Naive B cell (primary cell): ENCODE measurements at regions not wholly inside any gene's neighbourhood (a gene's known extent, or its start where the extent isn't known, plus 50 kb on each side); places are given as distances from the start of the nearest gene placed in this dataset.
A peak's percentile ranks its signal among the peaks of the same experiment; 100 is the strongest.

Source experiments
- ATAC-seq, 2 donors: fragments of 150-1000 bp; cut with Tn5 transposase; 2 replicates each; pipeline ENCODE4 v1.10.0; 2021; ENCODE audit warnings: low read depth in 2 of 2, mild to moderate bottlenecking in 2 of 2, moderate library complexity in 2 of 2
- DNase-seq: peaks from one replicate; pipeline ENCODE4 v3.0.0; 2022
- H3K27ac Mint-ChIP-seq, 6 donors: one replicate each; pipeline ENCODE4 v1.8.0; 2020 to 2022; ENCODE audit warnings: mild to moderate bottlenecking in 6 of 6, mixed read lengths in 6 of 6, moderate library complexity in 5 of 6, inconsistent platforms in 2 of 6
- H3K27me3 Mint-ChIP-seq, 3 donors: one replicate each; pipeline ENCODE4 v1.8.0; 2021 to 2022; ENCODE audit warnings: mixed read lengths in 3 of 3, mild to moderate bottlenecking in 1 of 3
- H3K36me3 Mint-ChIP-seq, 2 donors: one replicate each; pipeline ENCODE4 v1.8.0; 2020 to 2022; ENCODE audit warnings: mixed read lengths in 2 of 2, inconsistent platforms in 1 of 2, mild to moderate bottlenecking in 1 of 2
- H3K4me1 Mint-ChIP-seq, 3 donors: one replicate each; pipeline ENCODE4 v1.8.0; 2020 to 2022; ENCODE audit warnings: mixed read lengths in 3 of 3, inconsistent platforms in 1 of 3, mild to moderate bottlenecking in 1 of 3, moderate library complexity in 1 of 3
- H3K4me3 Mint-ChIP-seq, 8 donors: one replicate each; pipeline ENCODE4 v1.8.0; 2020 to 2022; ENCODE audit warnings: mild to moderate bottlenecking in 8 of 8, mixed read lengths in 8 of 8, moderate library complexity in 8 of 8, inconsistent platforms in 2 of 8
- H3K9me3 Mint-ChIP-seq, 7 donors: one replicate each; pipeline ENCODE4 v1.8.0; 2020 to 2022; ENCODE audit warnings: mixed read lengths in 7 of 7, mild to moderate bottlenecking in 5 of 7, inconsistent platforms in 2 of 7, moderate library complexity in 1 of 7

DNA sequence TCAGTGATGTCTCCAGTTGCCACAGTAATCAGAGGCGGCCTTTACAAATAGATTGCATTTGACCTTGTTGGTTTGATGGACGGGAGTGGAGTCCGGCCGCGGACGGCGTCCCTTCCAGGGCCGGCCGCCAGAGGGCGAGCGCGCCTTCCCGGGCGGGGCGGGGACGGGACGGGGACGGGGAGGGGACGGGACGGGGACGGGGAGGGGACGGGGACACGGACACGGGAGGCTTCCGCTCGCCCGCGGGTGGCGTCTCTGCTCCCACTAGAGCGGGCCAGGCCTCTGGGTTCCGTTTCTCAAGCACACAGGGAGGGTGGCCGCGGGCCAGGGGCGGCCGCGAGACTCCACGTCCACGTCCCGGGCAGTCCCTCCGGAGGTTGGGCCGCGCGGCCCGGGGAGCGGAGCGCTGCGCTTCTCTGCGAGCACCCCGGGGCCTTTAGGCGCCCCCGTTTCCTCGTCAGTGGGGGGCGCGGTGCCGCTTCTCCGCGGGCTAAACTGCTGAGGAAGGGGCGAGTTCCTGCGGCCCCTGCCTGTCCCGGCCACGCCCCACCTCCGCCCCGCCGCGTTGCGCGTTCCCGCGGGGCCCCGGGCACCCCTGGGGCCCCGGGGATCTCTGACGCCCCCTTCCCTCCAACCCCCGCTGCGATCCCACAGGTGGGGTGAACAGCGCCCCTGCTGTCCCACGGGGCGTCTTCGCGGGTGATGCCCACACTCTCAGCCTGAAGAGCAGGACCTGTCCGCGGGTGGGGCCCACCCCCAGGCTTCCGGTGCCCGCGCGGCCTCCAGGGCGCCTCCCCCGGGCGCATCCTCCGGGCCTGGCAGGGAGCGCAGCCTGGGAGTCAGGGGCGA lies 84.2 kb upstream of the MKI67 start:
- Mint-ChIP-seq H3K36me3 (no peaks in the 10 kb centered on the region), H3K9me3 (peaks cover 0 to 4% (median 0%) of the 10 kb centered on the region in 7 donors), H3K27me3 (peaks cover 5 to 15% (median 6%) of the 10 kb centered on the region in 3 donors), H3K4me1 (peaks cover 10 to 15% (median 12%) of the 10 kb centered on the region in 3 donors), H3K27ac (peak overlapping the region in 3 of 6 donors; percentile 34 to 77 (median 69)), H3K4me3 (peak overlapping the region; percentile 73 to 85 (median 81))
- peak; percentile 61 for ATAC-seq
- DNase-seq, result peak; percentile 60

DNA sequence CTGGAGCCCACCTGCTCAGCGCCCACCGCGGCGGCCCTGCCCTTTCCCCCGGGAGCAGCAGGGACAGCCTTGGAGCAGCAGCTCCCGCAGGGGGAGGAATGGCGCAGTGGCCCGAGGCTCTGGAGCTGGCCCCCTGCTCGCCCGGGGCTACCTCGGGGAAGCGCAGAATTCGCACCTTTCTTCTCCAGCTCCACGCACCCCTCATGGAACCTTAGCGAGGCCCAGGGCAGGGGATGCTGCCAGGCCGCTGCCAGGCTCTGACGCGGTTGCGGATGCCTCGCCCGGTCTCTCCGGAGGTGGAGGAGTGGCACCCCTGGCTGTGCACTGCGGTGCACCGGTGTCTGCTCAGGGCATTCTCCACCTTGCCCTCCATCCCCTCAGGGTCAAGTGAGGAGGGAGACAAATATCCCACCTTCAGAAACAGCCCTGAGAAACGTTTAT lies 84.9 kb upstream of the MKI67 start:
- peaks cover 0 to 4% (median 0%) of the 10 kb centered on the region in 7 donors for H3K9me3 Mint-ChIP-seq
- H3K4me3 Mint-ChIP-seq, result peak overlapping the region in 6 of 8 donors; percentile 74 to 94 (median 85)
- H3K36me3 Mint-ChIP-seq, result no peaks in the 10 kb centered on the region
- H3K27ac Mint-ChIP-seq, result peak overlapping the region in 3 of 6 donors; percentile 53 to 92 (median 65)
- peaks cover 5 to 21% (median 10%) of the 10 kb centered on the region in 3 donors for H3K27me3 Mint-ChIP-seq
- ATAC-seq (no peak), DNase-seq (no peak)
- H3K4me1 Mint-ChIP-seq, result peaks cover 10 to 15% (median 12%) of the 10 kb centered on the region in 3 donors

DNA sequence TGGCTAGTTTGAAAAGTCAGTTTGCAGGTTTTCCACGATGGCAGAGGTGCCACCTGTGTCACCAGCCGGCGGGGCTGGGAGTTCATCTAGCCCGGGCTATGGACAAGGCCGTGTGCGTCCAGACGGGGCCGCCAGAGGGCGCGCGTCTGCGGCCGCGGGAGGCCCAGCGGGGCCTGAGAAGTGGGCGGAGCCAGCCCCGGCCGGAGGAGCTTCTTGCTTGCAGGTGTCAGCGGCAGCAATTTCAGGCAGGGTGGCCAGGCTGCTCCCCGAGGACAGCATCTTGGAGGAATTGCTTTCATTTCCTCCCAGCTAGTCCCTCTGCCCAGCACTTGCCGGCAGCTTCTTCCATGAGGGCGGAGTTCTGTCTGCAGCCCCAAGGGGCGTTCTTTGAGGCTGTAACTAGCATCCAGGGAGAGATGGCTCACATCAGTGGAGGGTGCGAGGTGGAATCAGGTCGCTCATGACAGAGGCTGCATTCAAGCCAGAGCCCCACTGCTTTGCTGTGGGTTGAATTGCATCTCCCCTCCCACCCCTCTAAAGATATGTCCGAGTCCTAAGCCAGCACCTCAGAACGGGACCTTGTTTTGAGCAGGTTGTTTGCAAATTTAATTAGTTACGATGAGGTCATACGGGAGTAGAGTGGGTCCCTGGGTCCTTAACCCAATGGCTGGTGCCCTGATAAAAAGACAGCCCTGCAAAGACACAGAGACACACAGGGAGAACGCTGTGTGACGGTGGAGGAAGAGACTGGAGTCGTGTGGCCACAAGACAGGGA lies 85.9 kb upstream of the MKI67 start:
- peaks cover 10 to 15% (median 12%) of the 10 kb centered on the region in 3 donors for H3K4me1 Mint-ChIP-seq
- peaks cover 0 to 4% (median 0%) of the 10 kb centered on the region in 7 donors for H3K9me3 Mint-ChIP-seq
- H3K27ac Mint-ChIP-seq, result peak overlapping the region in 3 of 6 donors; percentile 70 to 92 (median 84)

DNA sequence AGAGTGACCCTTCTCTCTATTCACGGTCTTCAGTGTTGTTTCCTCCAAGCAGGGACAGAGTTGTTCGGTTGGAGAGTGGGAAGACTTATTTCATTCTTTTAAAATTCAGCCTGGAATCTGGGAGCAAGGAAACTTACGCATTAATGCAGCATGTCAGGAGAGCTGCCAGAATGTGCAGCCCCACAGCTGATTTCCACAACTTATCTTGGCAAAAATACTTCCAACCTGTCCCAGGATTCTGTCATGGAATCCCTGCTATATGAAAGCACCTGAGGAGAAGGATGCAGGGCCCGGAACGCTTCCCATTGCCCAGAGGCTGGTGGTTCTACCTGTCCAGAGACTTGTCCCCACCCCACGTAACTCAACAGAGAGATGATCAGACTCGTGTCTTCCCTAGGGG lies 86.9 kb upstream of the MKI67 start:
- DNase-seq (no peak), ATAC-seq (no peak)
- Mint-ChIP-seq H3K27me3 (peaks cover 5 to 12% (median 5%) of the 10 kb centered on the region in 3 donors), H3K4me3 (peak overlapping the region in 1 of 8 donors; percentile 29), H3K36me3 (no peaks in the 10 kb centered on the region), H3K9me3 (peaks cover 0 to 4% (median 0%) of the 10 kb centered on the region in 7 donors), H3K4me1 (peaks cover 10 to 15% (median 12%) of the 10 kb centered on the region in 3 donors), H3K27ac (peak overlapping the region in 1 of 6 donors; percentile 24)

More for the DNA sequence above, 85.9 kb upstream of the MKI67 start:
- H3K4me3 Mint-ChIP-seq, result peak overlapping the region; percentile 74 to 94 (median 88)
- no peaks in the 10 kb centered on the region for H3K36me3 Mint-ChIP-seq
- ATAC-seq (peak; percentile 76 to 78), DNase-seq (peak; percentile 82)
- peaks cover 5 to 14% (median 5%) of the 10 kb centered on the region in 3 donors for H3K27me3 Mint-ChIP-seq

DNA sequence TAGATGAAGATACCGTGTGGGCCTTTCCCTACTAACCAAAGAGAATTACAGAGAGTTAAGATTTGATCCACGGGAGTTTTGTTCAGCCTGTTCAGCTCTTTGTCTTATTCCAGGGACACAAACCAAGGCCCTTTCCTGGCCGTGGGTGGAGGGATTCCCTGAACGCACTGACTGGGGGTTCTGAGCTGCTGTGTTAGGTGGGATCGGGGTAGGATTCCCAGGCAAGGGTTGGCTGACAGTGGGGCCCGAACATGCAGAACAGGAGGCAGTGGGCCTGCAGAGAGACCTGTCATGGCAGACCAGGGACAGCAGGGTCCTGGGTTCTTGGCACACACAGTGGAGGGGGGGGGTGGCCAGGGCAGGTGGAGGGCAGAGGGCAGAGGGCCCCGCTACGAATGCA lies 89.5 kb upstream of the MKI67 start:
- Mint-ChIP-seq H3K27me3 (peaks cover 5 to 12% (median 5%) of the 10 kb centered on the region in 3 donors), H3K36me3 (no peaks in the 10 kb centered on the region), H3K4me3 (peak overlapping the region in 1 of 8 donors; percentile 10), H3K4me1 (peaks cover 10 to 12% (median 10%) of the 10 kb centered on the region in 3 donors), H3K9me3 (peaks cover 0 to 4% (median 0%) of the 10 kb centered on the region in 7 donors), H3K27ac (peak overlapping the region in 1 of 6 donors; percentile 32)
- ATAC-seq (no peak), DNase-seq (no peak)

DNA sequence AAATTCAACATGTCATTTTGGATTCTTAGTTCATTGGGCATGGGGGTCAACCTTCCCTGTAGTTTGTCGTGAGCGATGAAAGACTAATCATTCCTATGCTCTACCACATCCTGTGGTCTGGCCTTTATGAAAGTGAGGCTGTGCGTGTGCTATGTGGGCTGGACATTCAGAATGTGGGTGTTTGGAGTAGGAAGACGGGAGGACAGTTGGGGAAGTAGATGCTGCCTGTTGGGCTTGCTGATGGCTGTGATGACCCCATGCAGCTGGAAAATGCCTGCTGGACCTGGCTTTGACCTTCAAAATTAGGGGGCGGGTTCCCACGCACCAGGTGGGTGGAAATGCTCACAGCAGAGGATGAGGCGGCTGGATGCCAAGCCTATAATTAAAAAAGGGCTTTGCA lies 90.9 kb upstream of the MKI67 start:
- DNase-seq (no peak), ATAC-seq (no peak)
- no peaks in the 10 kb centered on the region for H3K9me3 Mint-ChIP-seq

DNA sequence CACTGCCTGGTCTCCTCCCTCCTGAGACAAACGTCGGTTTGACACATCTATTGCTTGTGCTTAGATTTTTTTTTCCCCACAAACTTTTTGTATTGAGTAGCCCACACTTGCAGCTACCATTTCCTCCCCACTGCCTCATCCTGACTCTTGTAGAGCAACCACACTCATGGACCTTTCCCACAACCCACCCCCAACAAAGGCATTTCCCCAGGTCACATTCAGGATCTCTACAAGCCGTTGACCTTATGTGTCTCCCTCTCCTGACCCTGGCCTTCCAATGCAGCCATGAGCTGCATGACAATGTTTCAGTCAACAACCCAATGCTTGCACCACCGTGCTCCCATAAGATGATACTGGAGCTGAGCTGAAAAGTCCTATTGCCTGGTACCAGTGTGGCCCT lies 91.9 kb upstream of the MKI67 start:
- Mint-ChIP-seq H3K27me3 (peaks cover 5 to 25% (median 5%) of the 10 kb centered on the region in 3 donors), H3K36me3 (no peaks in the 10 kb centered on the region), H3K27ac (no peak overlapping the region), H3K4me3 (no peak overlapping the region), H3K9me3 (no peaks in the 10 kb centered on the region), H3K4me1 (peaks cover 8 to 11% (median 10%) of the 10 kb centered on the region in 3 donors)
- no peak for DNase-seq
- ATAC-seq, result no peak

More for the DNA sequence above, 90.9 kb upstream of the MKI67 start:
- no peaks in the 10 kb centered on the region for H3K36me3 Mint-ChIP-seq
- no peak overlapping the region for H3K27ac Mint-ChIP-seq
- peaks cover 12 to 14% (median 14%) of the 10 kb centered on the region in 3 donors for H3K4me1 Mint-ChIP-seq
- H3K4me3 Mint-ChIP-seq, result no peak overlapping the region
- H3K27me3 Mint-ChIP-seq, result peaks cover 5 to 24% (median 5%) of the 10 kb centered on the region in 3 donors

DNA sequence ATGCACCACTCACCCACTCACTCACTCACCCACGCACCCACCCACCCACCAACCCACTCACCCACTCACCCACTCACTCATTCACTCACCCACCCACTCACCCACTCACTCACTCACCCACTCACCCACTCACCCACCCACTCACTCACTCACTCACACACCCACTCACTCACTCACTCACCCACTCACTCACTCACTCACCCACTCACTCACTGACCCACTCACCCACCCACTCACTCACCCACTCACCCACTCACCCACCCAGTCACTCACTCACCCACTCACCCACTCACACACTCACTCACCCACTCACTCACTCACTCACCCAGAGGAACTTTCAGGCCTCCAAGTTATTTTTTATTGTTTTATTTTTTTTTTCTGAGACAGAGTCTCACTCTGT lies 93.1 kb upstream of the MKI67 start:
- peaks cover 8 to 11% (median 10%) of the 10 kb centered on the region in 3 donors for H3K4me1 Mint-ChIP-seq

DNA sequence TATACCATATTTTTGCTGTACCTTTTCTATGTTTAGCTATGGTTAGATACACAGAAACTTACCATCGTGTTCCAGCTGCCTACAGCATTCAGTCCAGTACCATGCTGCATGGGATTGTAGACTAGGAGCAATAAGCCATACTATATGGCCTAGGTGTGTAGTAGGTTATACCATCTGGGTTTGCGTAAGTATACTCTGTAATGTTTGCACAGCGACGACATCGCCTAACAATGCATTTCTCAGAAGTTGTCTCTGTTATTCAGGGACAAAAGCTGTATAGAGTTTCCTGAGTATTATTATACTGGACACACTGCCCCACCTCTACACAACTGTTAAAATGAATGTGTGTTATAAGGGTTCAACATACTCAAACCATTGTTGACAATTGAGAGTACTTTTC lies 93.8 kb upstream of the MKI67 start:
- ATAC-seq (no peak), DNase-seq (no peak)
- Mint-ChIP-seq H3K4me3 (no peak overlapping the region), H3K4me1 (peaks cover 8 to 11% (median 10%) of the 10 kb centered on the region in 3 donors), H3K27ac (peak overlapping the region in 1 of 6 donors; percentile 79), H3K27me3 (peaks cover 0 to 23% (median 5%) of the 10 kb centered on the region in 3 donors), H3K36me3 (peaks cover 0 to under 1% of the 10 kb centered on the region in 2 donors), H3K9me3 (peaks cover 0 to 7% (median 0%) of the 10 kb centered on the region in 7 donors)

More for the DNA sequence above, 93.1 kb upstream of the MKI67 start:
- no peak overlapping the region for H3K27ac Mint-ChIP-seq
- H3K27me3 Mint-ChIP-seq, result peaks cover 2 to 25% (median 5%) of the 10 kb centered on the region in 3 donors
- H3K36me3 Mint-ChIP-seq, result no peaks in the 10 kb centered on the region
- no peak for DNase-seq
- H3K4me3 Mint-ChIP-seq, result no peak overlapping the region
- no peak for ATAC-seq
- peaks cover 0 to 7% (median 0%) of the 10 kb centered on the region in 7 donors for H3K9me3 Mint-ChIP-seq

DNA sequence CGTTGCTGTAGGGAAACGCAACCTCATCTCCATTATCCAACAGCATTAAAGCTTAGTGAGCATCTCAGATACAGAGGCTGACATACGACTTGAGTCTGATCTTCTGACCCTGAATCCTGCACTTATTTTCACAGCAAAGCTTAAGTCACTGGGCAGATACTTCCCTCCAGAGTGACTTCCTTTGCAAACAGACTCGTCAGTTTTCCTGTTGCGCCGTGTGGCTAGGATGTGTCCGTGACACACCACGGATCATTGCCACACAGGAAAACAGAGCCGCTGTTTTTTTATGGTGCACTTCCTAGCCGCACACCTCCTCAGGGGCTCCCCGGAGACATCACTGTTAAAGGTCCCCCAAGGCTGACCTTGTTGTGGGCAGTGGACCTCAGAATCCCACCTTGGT lies 94.9 kb upstream of the MKI67 start:
- Mint-ChIP-seq H3K27me3 (peaks cover 0 to 19% (median 5%) of the 10 kb centered on the region in 3 donors), H3K4me1 (peaks cover 8 to 11% (median 10%) of the 10 kb centered on the region in 3 donors), H3K4me3 (peak overlapping the region in 2 of 8 donors; percentile 14 to 64), H3K36me3 (peaks cover 0 to 7% of the 10 kb centered on the region in 2 donors), H3K27ac (peak overlapping the region in 1 of 6 donors; percentile 16), H3K9me3 (peaks cover 0 to 10% (median 0%) of the 10 kb centered on the region in 7 donors)
- DNase-seq (no peak), ATAC-seq (no peak)

DNA sequence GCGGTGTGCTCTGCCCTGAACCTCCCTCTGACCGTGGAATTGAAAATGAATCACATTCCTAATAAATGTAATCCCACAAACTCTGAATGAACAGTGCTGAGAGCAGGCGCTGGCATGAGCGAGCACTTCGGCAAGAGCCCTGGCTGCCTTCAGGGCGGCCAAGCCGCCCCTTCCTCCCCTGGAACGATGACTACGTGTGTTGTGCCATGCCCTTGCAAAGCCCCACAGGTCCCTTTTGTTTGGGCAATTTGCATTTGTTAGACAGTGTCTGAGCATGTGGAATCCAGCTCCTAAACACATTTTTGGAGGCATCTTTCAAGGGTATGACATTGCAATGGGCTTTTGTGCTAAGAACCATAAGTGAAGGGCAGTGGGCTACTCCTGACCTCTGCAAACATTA lies 95.6 kb upstream of the MKI67 start:
- peaks cover 0 to 7% of the 10 kb centered on the region in 2 donors for H3K36me3 Mint-ChIP-seq
- DNase-seq (no peak), ATAC-seq (no peak)
- H3K4me1 Mint-ChIP-seq, result peaks cover 8 to 11% (median 10%) of the 10 kb centered on the region in 3 donors
- peaks cover 4 to 26% (median 12%) of the 10 kb centered on the region in 3 donors for H3K27me3 Mint-ChIP-seq
- H3K27ac Mint-ChIP-seq, result peak overlapping the region in 1 of 6 donors; percentile 40
- peaks cover 0 to 12% (median 2%) of the 10 kb centered on the region in 7 donors for H3K9me3 Mint-ChIP-seq
- peak overlapping the region in 2 of 8 donors; percentile 35 to 64 for H3K4me3 Mint-ChIP-seq

DNA sequence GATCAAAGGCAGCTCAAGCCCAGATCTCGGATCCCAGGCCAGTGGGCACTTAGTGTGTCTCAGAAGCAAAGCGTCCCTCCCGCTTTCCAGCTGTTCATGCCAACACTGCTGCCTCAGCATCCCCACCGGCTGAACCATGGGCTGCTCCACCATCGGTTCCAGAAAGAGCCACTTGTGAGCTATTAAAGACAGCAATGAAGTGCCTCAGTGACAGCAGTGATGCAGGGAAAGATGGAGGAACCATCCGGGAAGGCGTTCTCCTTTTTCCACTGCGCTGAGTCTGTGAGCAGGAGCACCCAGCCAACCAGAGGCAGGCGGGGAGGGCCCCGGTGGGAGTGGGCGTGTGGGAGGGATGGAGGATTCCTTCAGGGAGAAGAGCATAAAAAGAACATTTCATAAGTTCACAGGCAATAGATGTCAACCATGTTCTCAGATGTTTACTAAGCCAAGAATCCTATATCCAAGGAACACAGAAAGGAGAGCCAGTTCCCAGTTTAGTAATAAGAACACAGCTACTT lies 96.2 kb upstream of the MKI67 start:
- no peak overlapping the region for H3K4me3 Mint-ChIP-seq
- DNase-seq, result no peak
- H3K27me3 Mint-ChIP-seq, result peaks cover 7 to 32% (median 14%) of the 10 kb centered on the region in 3 donors
- H3K36me3 Mint-ChIP-seq, result peaks cover 0 to 7% of the 10 kb centered on the region in 2 donors
- ATAC-seq, result no peak
- H3K4me1 Mint-ChIP-seq, result peaks cover 8 to 11% (median 10%) of the 10 kb centered on the region in 3 donors
- peaks cover 0 to 15% (median 2%) of the 10 kb centered on the region in 7 donors for H3K9me3 Mint-ChIP-seq
- H3K27ac Mint-ChIP-seq, result peak overlapping the region in 1 of 6 donors; percentile 85
